ENCODE measurements at regions not wholly inside any gene's neighbourhood (a gene's known extent, or its start where the extent isn't known, plus 50 kb on each side); places are given as distances from the start of the nearest gene placed in this dataset.
"Not testable (repeated sequence)": the region's sequence is repeated elsewhere in the genome, so short reads cannot be mapped to it uniquely, and the experiment has no call there.

DNA sequence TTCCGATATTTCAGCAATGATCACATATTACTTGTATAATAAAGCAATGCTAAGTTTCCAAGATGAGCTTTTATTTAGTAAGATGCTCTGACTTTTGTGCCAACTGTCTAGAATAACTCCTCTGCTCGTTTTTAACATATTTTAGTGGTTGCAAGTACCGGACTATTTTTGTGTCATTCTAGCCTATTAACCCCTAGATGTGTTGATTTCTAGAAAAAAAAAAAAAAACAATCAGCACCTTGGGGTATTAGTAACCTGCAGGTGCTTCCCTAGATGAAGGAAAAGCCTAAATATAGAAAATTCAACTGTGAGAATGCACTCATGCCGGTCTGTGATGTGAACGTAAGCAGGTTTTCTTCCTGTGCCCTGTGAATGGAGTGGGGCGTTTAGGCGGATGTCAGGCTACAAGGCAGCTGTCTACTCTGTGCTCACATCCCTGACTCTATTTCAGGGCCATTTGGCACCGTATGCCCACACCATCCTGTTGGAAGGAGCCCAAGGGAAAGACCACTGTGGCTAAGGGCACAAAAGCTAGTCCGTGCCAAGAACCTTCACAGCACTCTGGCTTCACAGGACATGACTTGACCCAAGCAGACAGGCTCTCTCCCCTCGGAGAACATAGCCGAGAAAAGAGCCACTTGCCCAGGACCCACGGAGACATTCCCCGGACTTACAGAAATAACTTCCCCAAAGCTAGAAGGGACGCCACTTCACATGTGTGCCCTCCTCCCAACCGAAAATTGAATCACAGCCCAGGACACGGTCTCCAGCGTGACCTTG, 60.9 kb upstream of the AGAP1 start:
- intact Hi-C loops (cut with DNase I) = no loop called here
- Histone ChIP-seq H3K4me1 (peaks cover 0 to 13% (median 6%) of the 10 kb centered on the region in 3 donors), H3K9me3 (no peaks in the 10 kb centered on the region), H3K27me3 (no peaks in the 10 kb centered on the region), H3K4me3 (peak overlapping the region in 1 of 4 donors; percentile 16), H3K36me3 (no peaks in the 10 kb centered on the region), H3K27ac (peak overlapping the region in 2 of 4 donors; percentile 42 to 64)
- 47 to 50% methylated on average over 15 to 17 of the region's 17 CpGs for WGBS, 2 donors
- TF ChIP-seq, protein P1, sequence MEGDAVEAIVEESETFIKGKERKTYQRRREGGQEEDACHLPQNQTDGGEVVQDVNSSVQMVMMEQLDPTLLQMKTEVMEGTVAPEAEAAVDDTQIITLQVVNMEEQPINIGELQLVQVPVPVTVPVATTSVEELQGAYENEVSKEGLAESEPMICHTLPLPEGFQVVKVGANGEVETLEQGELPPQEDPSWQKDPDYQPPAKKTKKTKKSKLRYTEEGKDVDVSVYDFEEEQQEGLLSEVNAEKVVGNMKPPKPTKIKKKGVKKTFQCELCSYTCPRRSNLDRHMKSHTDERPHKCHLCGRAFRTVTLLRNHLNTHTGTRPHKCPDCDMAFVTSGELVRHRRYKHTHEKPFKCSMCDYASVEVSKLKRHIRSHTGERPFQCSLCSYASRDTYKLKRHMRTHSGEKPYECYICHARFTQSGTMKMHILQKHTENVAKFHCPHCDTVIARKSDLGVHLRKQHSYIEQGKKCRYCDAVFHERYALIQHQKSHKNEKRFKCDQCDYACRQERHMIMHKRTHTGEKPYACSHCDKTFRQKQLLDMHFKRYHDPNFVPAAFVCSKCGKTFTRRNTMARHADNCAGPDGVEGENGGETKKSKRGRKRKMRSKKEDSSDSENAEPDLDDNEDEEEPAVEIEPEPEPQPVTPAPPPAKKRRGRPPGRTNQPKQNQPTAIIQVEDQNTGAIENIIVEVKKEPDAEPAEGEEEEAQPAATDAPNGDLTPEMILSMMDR (IDR thresholded peaks at IDR 0.05) = no peak
- no peak for TF ChIP-seq POLR2A (IDR thresholded peaks at IDR 0.05)
- no peak for DNase-seq

DNA sequence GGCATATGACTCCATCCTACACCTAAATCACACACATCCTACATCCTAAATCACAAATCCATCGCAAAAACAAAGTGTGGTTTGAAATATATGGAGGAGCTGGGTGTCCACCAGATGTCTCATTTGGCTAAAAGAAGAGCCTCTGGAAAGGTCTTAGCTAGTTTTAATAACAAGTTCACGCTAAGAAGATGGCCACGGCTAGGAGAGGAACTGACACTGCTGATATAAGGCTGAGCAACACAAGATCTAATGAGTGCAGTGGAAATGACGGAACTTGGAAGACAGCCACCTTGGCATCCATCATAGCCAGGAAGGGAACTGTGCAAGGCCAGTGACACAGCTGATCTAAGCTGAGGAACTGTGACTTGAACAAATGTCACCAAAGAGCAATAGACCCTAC, 60.0 kb upstream of the AGAP1 start:
- Histone ChIP-seq H3K36me3 (no peaks in the 10 kb centered on the region), H3K4me1 (peaks cover 0 to 13% (median 6%) of the 10 kb centered on the region in 3 donors), H3K9me3 (no peaks in the 10 kb centered on the region), H3K27me3 (no peaks in the 10 kb centered on the region), H3K27ac (peak overlapping the region in 1 of 4 donors; percentile 42), H3K4me3 (no peak overlapping the region)
- intact Hi-C loops (cut with DNase I) = no loop called here
- WGBS, 2 donors = 26 to 43% methylated on average over 4 of the region's 4 CpGs
- no peak for TF ChIP-seq POLR2A (IDR thresholded peaks at IDR 0.05)
- TF ChIP-seq, protein P1 (IDR thresholded peaks at IDR 0.05) = no peak
- no peak for DNase-seq

DNA sequence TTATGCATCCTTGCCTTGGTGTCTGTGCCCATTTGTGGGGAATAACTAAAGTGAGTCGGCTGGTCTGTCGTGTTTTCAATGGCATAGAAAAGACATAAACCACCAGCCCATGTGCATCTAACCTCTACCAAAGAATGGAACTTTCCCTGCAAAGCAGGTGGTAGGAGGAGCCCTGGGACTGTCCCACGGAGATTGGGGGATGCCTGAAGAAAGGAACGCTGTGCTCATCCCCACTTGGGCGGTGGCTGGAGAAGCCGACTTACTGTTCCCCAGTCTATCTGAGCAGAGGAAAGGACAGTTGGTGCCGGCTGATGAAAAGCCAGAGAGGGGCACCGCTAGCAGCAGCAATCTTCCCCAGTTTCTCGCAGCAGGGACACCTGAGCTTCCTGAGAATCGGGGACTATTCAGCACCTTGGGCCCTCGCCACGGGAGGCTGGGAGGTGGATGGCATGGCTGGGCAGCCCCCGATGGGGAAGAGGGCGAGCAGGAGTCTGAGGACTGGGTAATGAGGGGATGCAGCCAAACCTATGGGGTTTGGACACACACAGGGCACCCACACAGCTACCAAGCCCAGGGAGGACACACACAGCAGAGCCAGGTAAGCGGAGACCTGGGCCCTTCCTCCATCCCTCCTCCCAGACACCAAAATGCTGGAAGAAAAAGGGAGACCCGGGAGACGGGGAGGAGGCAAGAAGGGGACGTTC, 53.7 kb upstream of the AGAP1 start:
- Histone ChIP-seq H3K27me3 (peaks cover 0 to 11% (median 0%) of the 10 kb centered on the region in 4 donors), H3K4me1 (no peaks in the 10 kb centered on the region), H3K27ac (no peak overlapping the region), H3K36me3 (no peaks in the 10 kb centered on the region), H3K4me3 (no peak overlapping the region), H3K9me3 (peaks cover 0 to 10% (median 5%) of the 10 kb centered on the region in 3 donors)
- no peak for DNase-seq
- intact Hi-C loops (cut with DNase I) = no loop called here
- WGBS, 2 donors = 68 to 71% methylated on average over 13 to 18 of the region's 18 CpGs
- no peak for TF ChIP-seq POLR2A (IDR thresholded peaks at IDR 0.05)
- TF ChIP-seq, protein P1 (IDR thresholded peaks at IDR 0.05) = no peak

DNA sequence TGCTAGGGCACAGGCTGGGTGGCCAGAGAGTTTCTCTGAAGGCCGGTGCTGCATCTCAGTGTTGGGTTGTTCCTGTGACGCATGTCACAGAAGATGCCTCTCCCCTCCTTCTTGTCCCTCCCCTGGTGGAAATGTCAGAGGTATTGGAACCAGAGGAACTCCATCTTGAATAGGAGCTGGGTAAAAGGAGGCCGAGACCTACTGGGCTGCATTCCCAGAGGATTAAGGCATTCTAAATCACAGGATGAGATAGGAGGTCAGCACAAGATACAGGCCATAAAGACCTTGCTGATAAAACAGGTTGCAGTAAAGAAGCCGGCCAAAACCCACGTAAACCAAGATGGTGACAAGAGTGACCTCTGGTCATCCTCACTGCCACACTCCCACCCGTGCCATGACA, 50.3 kb upstream of the AGAP1 start:
- WGBS, 2 donors = 67 to 91% methylated on average over 6 of the region's 6 CpGs
- intact Hi-C loops (cut with DNase I) = not testable (repeated sequence)

More for the DNA sequence above, 50.3 kb upstream of the AGAP1 start:
- H3K36me3 ChIP-seq, H3K9me3 ChIP-seq, DNase-seq, H3K4me1 ChIP-seq, H3K4me3 ChIP-seq, H3K27ac ChIP-seq: not testable (repeated sequence)
- peaks cover 0 to 11% (median 0%) of the 10 kb centered on the region in 4 donors for H3K27me3 ChIP-seq
